Gastrocnemius medialis (tissue), 4 donors: ENCODE measurements at regions not wholly inside any gene's neighbourhood (a gene's known extent, or its start where the extent isn't known, plus 50 kb on each side); places are given as distances from the start of the nearest gene placed in this dataset.

Experiments used
- POLR2A ChIP-seq, 2 donors: fragments of 450-650 bp; IDR thresholded peaks; one replicate each; pipeline ENCODE4 v1.6.1; 2017; ENCODE audit warnings: antibody characterized with exemption in 2 of 2, mild to moderate bottlenecking in 2 of 2, moderate library complexity in 2 of 2
- TF ChIP-seq, protein P1 (sequence below), 5 experiments: fragments of 450-650 bp in 3 of 5; fragments of 200-600 bp in 2 of 5; sonication (generic) in 2 of 5; IDR thresholded peaks in 4 of 5; conservative IDR thresholded peaks in 1 of 5; 1 replicate in 4 of 5; 2 replicates in 1 of 5; pipeline ENCODE4 v1.5.1; 2016 to 2019; ENCODE audit warnings: antibody characterized with exemption in 5 of 5, mild to moderate bottlenecking in 3 of 5, moderate library complexity in 3 of 5

DNA sequence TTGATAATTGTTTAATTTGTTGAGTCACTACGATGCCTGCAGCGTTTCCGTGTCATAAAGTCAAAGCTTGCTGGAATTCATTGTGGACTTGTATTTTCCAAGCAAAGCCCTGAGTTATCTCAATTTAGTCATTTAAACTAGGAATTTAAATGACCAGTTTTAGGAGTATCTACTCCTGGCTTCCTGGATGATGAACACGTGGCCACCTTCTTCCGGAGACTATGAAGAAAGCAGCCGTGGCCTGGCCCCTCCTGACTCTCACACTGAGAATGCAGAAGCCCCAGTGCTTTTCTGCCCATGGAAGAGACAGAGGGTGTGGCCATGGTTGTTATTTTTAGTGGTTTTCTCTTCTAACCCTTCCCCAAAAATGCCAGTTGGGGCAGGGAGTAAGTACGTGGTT is 250.7 kb upstream of the GATB start:
- TF ChIP-seq, protein P1, sequence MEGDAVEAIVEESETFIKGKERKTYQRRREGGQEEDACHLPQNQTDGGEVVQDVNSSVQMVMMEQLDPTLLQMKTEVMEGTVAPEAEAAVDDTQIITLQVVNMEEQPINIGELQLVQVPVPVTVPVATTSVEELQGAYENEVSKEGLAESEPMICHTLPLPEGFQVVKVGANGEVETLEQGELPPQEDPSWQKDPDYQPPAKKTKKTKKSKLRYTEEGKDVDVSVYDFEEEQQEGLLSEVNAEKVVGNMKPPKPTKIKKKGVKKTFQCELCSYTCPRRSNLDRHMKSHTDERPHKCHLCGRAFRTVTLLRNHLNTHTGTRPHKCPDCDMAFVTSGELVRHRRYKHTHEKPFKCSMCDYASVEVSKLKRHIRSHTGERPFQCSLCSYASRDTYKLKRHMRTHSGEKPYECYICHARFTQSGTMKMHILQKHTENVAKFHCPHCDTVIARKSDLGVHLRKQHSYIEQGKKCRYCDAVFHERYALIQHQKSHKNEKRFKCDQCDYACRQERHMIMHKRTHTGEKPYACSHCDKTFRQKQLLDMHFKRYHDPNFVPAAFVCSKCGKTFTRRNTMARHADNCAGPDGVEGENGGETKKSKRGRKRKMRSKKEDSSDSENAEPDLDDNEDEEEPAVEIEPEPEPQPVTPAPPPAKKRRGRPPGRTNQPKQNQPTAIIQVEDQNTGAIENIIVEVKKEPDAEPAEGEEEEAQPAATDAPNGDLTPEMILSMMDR (IDR thresholded peaks at IDR 0.05 in 4 of 5, conservative IDR thresholded peaks at IDR 0.05 in 1 of 5) = no peak
- TF ChIP-seq POLR2A (IDR thresholded peaks at IDR 0.05) = no peak
